ENCODE measurements at regions not wholly inside any gene's neighbourhood (a gene's known extent, or its start where the extent isn't known, plus 50 kb on each side); places are given as distances from the start of the nearest gene placed in this dataset.

DNA sequence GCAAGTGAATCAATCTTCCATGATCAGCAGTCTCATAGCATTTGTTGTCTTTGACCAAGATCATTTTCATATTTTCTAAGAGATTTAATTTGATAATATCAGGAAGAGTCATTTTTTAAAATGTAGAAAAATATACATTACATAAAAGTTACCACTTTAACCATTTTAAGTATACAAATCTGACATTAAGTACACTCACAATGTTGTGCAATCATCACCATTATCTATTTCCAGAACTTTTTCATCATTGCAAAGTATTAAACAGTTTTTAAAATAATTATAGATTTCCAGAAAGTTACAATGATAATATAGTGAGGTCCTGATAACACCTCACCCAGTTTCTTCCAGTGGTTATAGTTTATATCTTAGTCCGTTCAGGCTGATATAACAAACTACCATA lies 222.5 kb upstream of the RHOBTB1 start:
- Histone ChIP-seq H3K9ac (ENCODE audit: low read depth, low read length) (no peak overlapping the region), H3K79me2 (ENCODE audit: insufficient read depth, low read length) (no peaks in the 10 kb centered on the region), H2AFZ (ENCODE audit: low read depth, low read length) (no peak overlapping the region), H3K36me3 (ENCODE audit: insufficient read depth, low read length) (no peaks in the 10 kb centered on the region), H3K4me1 (ENCODE audit: insufficient read depth, low read length) (no peaks in the 10 kb centered on the region), H3K4me2 (ENCODE audit: insufficient read depth, low read length) (no peak overlapping the region), H4K20me1 (ENCODE audit: insufficient read depth, low read length) (no peaks in the 10 kb centered on the region), H3K9me3 (ENCODE audit: insufficient read depth, low read length, severe bottlenecking) (peaks cover 7% of the 10 kb centered on the region), H3K27me3 (ENCODE audit: insufficient read depth, low read length, poor library complexity) (no peaks in the 10 kb centered on the region), H3K4me3 (ENCODE audit: low read depth in 1 of 2, low read length in 2 of 2) (no peak overlapping the region), H3K27ac (ENCODE audit: low read length) (no peak overlapping the region)
- no peak for DNase-seq
- TF ChIP-seq, protein P1, sequence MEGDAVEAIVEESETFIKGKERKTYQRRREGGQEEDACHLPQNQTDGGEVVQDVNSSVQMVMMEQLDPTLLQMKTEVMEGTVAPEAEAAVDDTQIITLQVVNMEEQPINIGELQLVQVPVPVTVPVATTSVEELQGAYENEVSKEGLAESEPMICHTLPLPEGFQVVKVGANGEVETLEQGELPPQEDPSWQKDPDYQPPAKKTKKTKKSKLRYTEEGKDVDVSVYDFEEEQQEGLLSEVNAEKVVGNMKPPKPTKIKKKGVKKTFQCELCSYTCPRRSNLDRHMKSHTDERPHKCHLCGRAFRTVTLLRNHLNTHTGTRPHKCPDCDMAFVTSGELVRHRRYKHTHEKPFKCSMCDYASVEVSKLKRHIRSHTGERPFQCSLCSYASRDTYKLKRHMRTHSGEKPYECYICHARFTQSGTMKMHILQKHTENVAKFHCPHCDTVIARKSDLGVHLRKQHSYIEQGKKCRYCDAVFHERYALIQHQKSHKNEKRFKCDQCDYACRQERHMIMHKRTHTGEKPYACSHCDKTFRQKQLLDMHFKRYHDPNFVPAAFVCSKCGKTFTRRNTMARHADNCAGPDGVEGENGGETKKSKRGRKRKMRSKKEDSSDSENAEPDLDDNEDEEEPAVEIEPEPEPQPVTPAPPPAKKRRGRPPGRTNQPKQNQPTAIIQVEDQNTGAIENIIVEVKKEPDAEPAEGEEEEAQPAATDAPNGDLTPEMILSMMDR (IDR thresholded peaks at IDR 0.05; ENCODE audit: borderline replicate concordance, extremely low read depth, low read length, poor library complexity, severe bottlenecking) = no peak
- no peak for TF ChIP-seq EZH2 (IDR thresholded peaks at IDR 0.05; ENCODE audit: borderline replicate concordance, low read depth, low read length, severe bottlenecking)
- ATAC-seq (ENCODE audit: insufficient read depth, low read depth) = no peak

DNA sequence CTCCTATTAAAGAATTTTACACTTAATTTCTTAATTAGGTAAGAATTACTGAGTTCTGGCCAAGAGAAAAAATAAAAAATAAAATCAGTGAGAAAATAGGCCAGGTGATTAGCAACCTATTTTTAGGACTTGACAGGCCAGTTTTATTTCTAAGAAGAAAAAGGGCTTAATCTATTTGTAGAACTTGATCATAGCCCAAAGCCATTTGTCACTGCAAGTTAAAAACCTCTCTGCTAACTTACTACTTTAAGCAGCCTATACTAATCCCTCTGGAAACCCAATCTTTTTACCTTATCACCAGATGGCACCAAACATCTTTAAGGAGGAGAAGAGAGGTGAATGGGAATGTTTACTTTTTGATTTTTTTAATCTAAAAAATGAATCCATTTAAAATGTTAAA lies 222.1 kb upstream of the RHOBTB1 start:
- ATAC-seq (ENCODE audit: insufficient read depth, low read depth) (no peak), DNase-seq (no peak)
- no peak overlapping the region for H3K27ac ChIP-seq (ENCODE audit: low read length)
- H3K9ac ChIP-seq (ENCODE audit: low read depth, low read length) = no peak overlapping the region
- peaks cover 7% of the 10 kb centered on the region for H3K9me3 ChIP-seq (ENCODE audit: insufficient read depth, low read length, severe bottlenecking)
- H3K79me2 ChIP-seq (ENCODE audit: insufficient read depth, low read length) = no peaks in the 10 kb centered on the region
- no peak overlapping the region for H2AFZ ChIP-seq (ENCODE audit: low read depth, low read length)
- no peaks in the 10 kb centered on the region for H3K4me1 ChIP-seq (ENCODE audit: insufficient read depth, low read length)
- H3K27me3 ChIP-seq (ENCODE audit: insufficient read depth, low read length, poor library complexity) = no peaks in the 10 kb centered on the region
- H3K36me3 ChIP-seq (ENCODE audit: insufficient read depth, low read length) = no peaks in the 10 kb centered on the region
- no peak overlapping the region for H3K4me2 ChIP-seq (ENCODE audit: insufficient read depth, low read length)
- no peaks in the 10 kb centered on the region for H4K20me1 ChIP-seq (ENCODE audit: insufficient read depth, low read length)
- no peak for TF ChIP-seq EZH2 (IDR thresholded peaks at IDR 0.05; ENCODE audit: borderline replicate concordance, low read depth, low read length, severe bottlenecking)
- TF ChIP-seq, protein P1 (IDR thresholded peaks at IDR 0.05; ENCODE audit: borderline replicate concordance, extremely low read depth, low read length, poor library complexity, severe bottlenecking) = no peak
- H3K4me3 ChIP-seq (ENCODE audit: low read depth in 1 of 2, low read length in 2 of 2) = no peak overlapping the region

DNA sequence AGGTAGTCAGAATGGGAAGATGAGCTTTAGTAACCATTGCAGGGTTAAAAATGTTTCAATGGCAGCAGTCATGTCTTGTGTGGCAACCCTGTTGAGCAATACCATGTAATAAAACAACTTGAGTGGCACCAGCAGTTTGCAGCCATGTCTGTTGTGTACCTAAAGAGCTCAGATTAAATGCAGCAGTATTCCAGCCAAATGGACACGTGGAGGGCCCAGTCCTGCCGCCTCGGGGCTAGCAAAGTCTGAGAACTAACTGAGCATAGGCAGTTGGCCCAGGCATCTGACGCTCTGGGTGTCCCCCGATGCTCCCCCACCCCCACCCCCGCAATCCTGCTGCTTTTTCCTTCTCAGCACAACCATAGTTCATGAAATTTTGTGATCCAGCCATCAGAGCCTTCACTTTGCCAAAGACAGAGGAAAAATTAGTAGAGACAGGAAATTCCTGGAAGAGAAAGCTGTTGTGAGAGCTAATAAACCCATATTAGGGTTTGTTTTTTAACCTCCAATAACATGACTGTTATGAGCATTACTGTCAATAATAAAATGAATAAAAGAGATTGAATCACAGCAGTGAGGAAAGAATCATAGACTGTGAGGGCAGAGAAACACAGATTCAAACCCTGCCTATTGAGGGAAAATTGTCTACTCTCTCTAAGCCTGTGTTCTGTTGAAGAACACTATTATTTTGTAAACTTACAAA lies 220.6 kb upstream of the RHOBTB1 start:
- no peak overlapping the region for H3K27ac ChIP-seq (ENCODE audit: low read length)
- H3K4me1 ChIP-seq (ENCODE audit: insufficient read depth, low read length) = no peaks in the 10 kb centered on the region
- no peak overlapping the region for H2AFZ ChIP-seq (ENCODE audit: low read depth, low read length)
- H3K9me3 ChIP-seq (ENCODE audit: insufficient read depth, low read length, severe bottlenecking) = peaks cover 6% of the 10 kb centered on the region
- no peak overlapping the region for H3K4me2 ChIP-seq (ENCODE audit: insufficient read depth, low read length)
- H3K9ac ChIP-seq (ENCODE audit: low read depth, low read length) = no peak overlapping the region
- no peaks in the 10 kb centered on the region for H3K27me3 ChIP-seq (ENCODE audit: insufficient read depth, low read length, poor library complexity)
- H3K79me2 ChIP-seq (ENCODE audit: insufficient read depth, low read length) = no peaks in the 10 kb centered on the region
- DNase-seq = no peak
- no peaks in the 10 kb centered on the region for H4K20me1 ChIP-seq (ENCODE audit: insufficient read depth, low read length)
- no peak overlapping the region for H3K4me3 ChIP-seq (ENCODE audit: low read depth in 1 of 2, low read length in 2 of 2)
- TF ChIP-seq, protein P1 (IDR thresholded peaks at IDR 0.05; ENCODE audit: borderline replicate concordance, extremely low read depth, low read length, poor library complexity, severe bottlenecking) = no peak
- no peak for TF ChIP-seq EZH2 (IDR thresholded peaks at IDR 0.05; ENCODE audit: borderline replicate concordance, low read depth, low read length, severe bottlenecking)
- no peak for ATAC-seq (ENCODE audit: insufficient read depth, low read depth)
- H3K36me3 ChIP-seq (ENCODE audit: insufficient read depth, low read length) = no peaks in the 10 kb centered on the region
